ENCODE measurements at regions not wholly inside any gene's neighbourhood (a gene's known extent, or its start where the extent isn't known, plus 50 kb on each side); places are given as distances from the start of the nearest gene placed in this dataset.

DNA sequence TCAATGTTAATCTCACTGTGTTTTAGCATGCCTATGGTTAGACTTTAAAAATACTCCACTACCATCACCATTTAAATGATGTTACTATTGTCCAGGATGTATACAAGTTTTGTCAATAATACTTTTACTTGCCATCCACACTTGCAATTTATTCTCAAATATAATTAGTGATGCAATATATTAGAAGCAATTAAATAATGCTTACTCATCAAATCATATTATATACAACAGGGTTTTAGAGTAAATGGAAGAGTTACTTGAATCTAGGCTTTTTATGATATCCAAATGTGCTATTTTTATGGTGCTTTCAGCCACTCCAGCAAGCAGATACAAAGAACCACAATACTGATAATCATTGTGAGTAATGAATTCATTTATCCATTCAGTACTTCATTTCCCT lies 461.1 kb downstream of the TMEM182 start:
- TF ChIP-seq, protein P1, sequence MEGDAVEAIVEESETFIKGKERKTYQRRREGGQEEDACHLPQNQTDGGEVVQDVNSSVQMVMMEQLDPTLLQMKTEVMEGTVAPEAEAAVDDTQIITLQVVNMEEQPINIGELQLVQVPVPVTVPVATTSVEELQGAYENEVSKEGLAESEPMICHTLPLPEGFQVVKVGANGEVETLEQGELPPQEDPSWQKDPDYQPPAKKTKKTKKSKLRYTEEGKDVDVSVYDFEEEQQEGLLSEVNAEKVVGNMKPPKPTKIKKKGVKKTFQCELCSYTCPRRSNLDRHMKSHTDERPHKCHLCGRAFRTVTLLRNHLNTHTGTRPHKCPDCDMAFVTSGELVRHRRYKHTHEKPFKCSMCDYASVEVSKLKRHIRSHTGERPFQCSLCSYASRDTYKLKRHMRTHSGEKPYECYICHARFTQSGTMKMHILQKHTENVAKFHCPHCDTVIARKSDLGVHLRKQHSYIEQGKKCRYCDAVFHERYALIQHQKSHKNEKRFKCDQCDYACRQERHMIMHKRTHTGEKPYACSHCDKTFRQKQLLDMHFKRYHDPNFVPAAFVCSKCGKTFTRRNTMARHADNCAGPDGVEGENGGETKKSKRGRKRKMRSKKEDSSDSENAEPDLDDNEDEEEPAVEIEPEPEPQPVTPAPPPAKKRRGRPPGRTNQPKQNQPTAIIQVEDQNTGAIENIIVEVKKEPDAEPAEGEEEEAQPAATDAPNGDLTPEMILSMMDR (conservative IDR thresholded peaks at IDR 0.05; ENCODE audit: low read depth, low read length), result no peak
- TF ChIP-seq EZH2 (IDR thresholded peaks at IDR 0.05; ENCODE audit: low read length, unreplicated experiment), result no peak
